Endothelial cell of umbilical vein (primary cell): ENCODE measurements at regions not wholly inside any gene's neighbourhood (a gene's known extent, or its start where the extent isn't known, plus 50 kb on each side); places are given as distances from the start of the nearest gene placed in this dataset.
"Not testable (repeated sequence)": the region's sequence is repeated elsewhere in the genome, so short reads cannot be mapped to it uniquely, and the experiment has no call there.

Experiments
- BruUV-seq: library from RNA; stranded (reverse); fragments of 400-500 nt; replicated peaks from 2 replicates; lab custom pipeline; 2021; lab: Mats Ljungman, UMichigan
- CTCF ChIA-PET: fragments of 300-600, 350-600 bp; sonication (Branson Sonifier 250); formaldehyde crosslinking; loops from one replicate; lab custom pipeline; 2021; ENCODE audit warnings: antibody characterized with exemption, inconsistent platforms; lab: Charles Lee
- POLR2A ChIA-PET: fragments of 300-600, 350-600 bp; sonication (Branson Sonifier 250); formaldehyde crosslinking; loops from one replicate; lab custom pipeline; 2021; ENCODE audit warnings: antibody characterized with exemption, inconsistent platforms; lab: Charles Lee
- DNase-seq: peaks from one replicate; pipeline ENCODE4 v3.0.0-alpha.2; 2011; ENCODE audit warnings: low read depth, low spot score
- FAIRE-seq: peaks from 2 replicates; lab custom pipeline; 2011; peaks lifted over from hg19 to GRCh38; lab: Jason Lieb, UNC
- H2AFZ ChIP-seq: 2 replicates; pipeline ENCODE4 v1.6.0; 2012; ENCODE audit warnings: low read depth, low read length, control low read depth, inconsistent platforms
- H3K27ac ChIP-seq: 2 replicates; pipeline ENCODE4 v1.5.1; 2011; ENCODE audit warnings: low read depth, mild to moderate bottlenecking, control low read depth, low read length, moderate library complexity; ENCODE audit not compliant: insufficient read depth
- H3K27me3 ChIP-seq, 2 experiments: 2 replicates each; pipeline versions ENCODE4 v1.6.0 to v1.6.1; 2011; ENCODE audit warnings: low read length in 2 of 2, mixed read lengths in 1 of 2; ENCODE audit not compliant: control insufficient read depth in 2 of 2, insufficient read depth in 2 of 2
- H3K36me3 ChIP-seq, 2 experiments: 2 replicates in 1 of 2; 3 replicates in 1 of 2; pipeline ENCODE4 v1.5.1; 2011; ENCODE audit warnings: low read length in 2 of 2, mild to moderate bottlenecking in 1 of 2, moderate library complexity in 1 of 2; ENCODE audit not compliant: control insufficient read depth in 2 of 2, insufficient read depth in 2 of 2; ENCODE audit errors: extremely low read depth in 1 of 2
- H3K4me1 ChIP-seq: 3 replicates; pipeline ENCODE4 v1.5.1; 2011; ENCODE audit warnings: mild to moderate bottlenecking, low read length; ENCODE audit not compliant: control insufficient read depth, insufficient read depth; ENCODE audit errors: extremely low read depth
- H3K4me2 ChIP-seq: 2 replicates; pipeline ENCODE4 v1.6.1; 2011; ENCODE audit warnings: low read length, control low read depth, mixed read lengths; ENCODE audit not compliant: insufficient read depth
- H3K4me3 ChIP-seq, 3 experiments: fragments of 200-600 bp in 1 of 3; sonication (generic), shearing (Covaris generic) in 1 of 3; replicated peaks in 1 of 3; 2 replicates each; pipeline ENCODE4 v1.5.1; 2011 to 2016; ENCODE audit warnings: control low read depth in 3 of 3, low read length in 3 of 3, mild to moderate bottlenecking in 2 of 3, inconsistent platforms in 1 of 3, low read depth in 1 of 3, moderate library complexity in 1 of 3; ENCODE audit not compliant: insufficient read depth in 1 of 3
- H3K79me2 ChIP-seq: 2 replicates; pipeline ENCODE4 v1.6.0; 2012; ENCODE audit warnings: low read length, inconsistent platforms; ENCODE audit not compliant: control insufficient read depth, insufficient read depth
- H3K9ac ChIP-seq: replicated peaks from 2 replicates; pipeline ENCODE3; 2011; ENCODE audit warnings: low read length, control low read depth; ENCODE audit not compliant: insufficient read depth; ENCODE audit errors: extremely low read depth
- H3K9me1 ChIP-seq: replicated peaks from 3 replicates; pipeline ENCODE4 v1.6.0; 2011; ENCODE audit warnings: mild to moderate bottlenecking, low read length; ENCODE audit not compliant: control insufficient read depth, insufficient read depth; ENCODE audit errors: extremely low read depth
- H3K9me3 ChIP-seq: replicated peaks from 2 replicates; pipeline ENCODE4 v1.5.1; 2012; ENCODE audit warnings: low read length, inconsistent platforms; ENCODE audit not compliant: control insufficient read depth, insufficient read depth
- H4K20me1 ChIP-seq: replicated peaks from 2 replicates; pipeline ENCODE3; 2011; ENCODE audit warnings: mild to moderate bottlenecking, low read length; ENCODE audit not compliant: control insufficient read depth, insufficient read depth; ENCODE audit errors: extremely low read depth
- CTCF ChIP-seq, 2 donors: IDR thresholded peaks; 1 replicate in 1 of 2; 2 replicates in 1 of 2; pipeline ENCODE4 v1.5.1; 2011; ENCODE audit warnings: low read length in 2 of 2, mild to moderate bottlenecking in 2 of 2, moderate library complexity in 2 of 2, control low read depth in 1 of 2, inconsistent platforms in 1 of 2, low read depth in 1 of 2; ENCODE audit not compliant: insufficient read depth in 1 of 2; ENCODE audit errors: extremely low read depth in 1 of 2
- EZH2 ChIP-seq: IDR thresholded peaks from 2 replicates; pipeline ENCODE4 v1.6.1; 2012; ENCODE audit warnings: borderline replicate concordance, low read depth, mild to moderate bottlenecking, moderate library complexity, low read length, inconsistent platforms; ENCODE audit not compliant: severe bottlenecking
- FOS ChIP-seq: IDR thresholded peaks from 2 replicates; pipeline ENCODE4 v1.6.1; 2011; ENCODE audit warnings: mild to moderate bottlenecking, low read length, moderate library complexity, borderline replicate concordance; ENCODE audit not compliant: insufficient read depth
- GATA2 ChIP-seq: IDR thresholded peaks from 2 replicates; pipeline ENCODE4 v1.7.0; 2011; ENCODE audit warnings: low read depth, mild to moderate bottlenecking, moderate library complexity, mixed read lengths, low read length; ENCODE audit not compliant: insufficient read length, insufficient read depth
- JUN ChIP-seq: IDR thresholded peaks from 2 replicates; pipeline ENCODE4 v1.6.1; 2011; ENCODE audit warnings: borderline replicate concordance, low read depth; ENCODE audit not compliant: insufficient read length, insufficient read depth
- MAX ChIP-seq: IDR thresholded peaks from 2 replicates; pipeline ENCODE4 v1.6.1; 2011; ENCODE audit not compliant: insufficient read depth, insufficient read length
- MYC ChIP-seq: IDR thresholded peaks from one replicate; pipeline ENCODE4 v1.6.1; 2011; ENCODE audit warnings: mild to moderate bottlenecking, low read depth, low read length
- POLR2A ChIP-seq: IDR thresholded peaks from 2 replicates; pipeline ENCODE4 v1.6.1; 2012; ENCODE audit warnings: low read depth, mild to moderate bottlenecking, control low read depth, low read length
- POLR2AphosphoS5 ChIP-seq: IDR thresholded peaks from 2 replicates; pipeline ENCODE4 v1.6.1; 2012; ENCODE audit warnings: low read depth, mild to moderate bottlenecking, control low read depth, low read length, moderate library complexity; ENCODE audit not compliant: insufficient read depth
- dilution Hi-C: fragments of 300-500 bp; cut with MboI; formaldehyde crosslinking; loops from one replicate; pipeline ENCODE4 v1.15.0; 2019; ENCODE audit warnings: low sequenced_read_pairs; ENCODE audit not compliant: extremely low pct_ligation_motif_present
- intact Hi-C: fragments of 100-400 bp; cut with micrococcal nuclease; formaldehyde crosslinking; loops from one replicate; pipeline ENCODE4 v1.10.0; 2022

- Histone ChIP-seq H3K27me3 (no peaks in the 10 kb centered on the region), H3K36me3 (no peaks in the 10 kb centered on the region), H3K4me3 (no peak overlapping the region), H3K9me1 (no peaks in the 10 kb centered on the region), H3K4me2 (no peak overlapping the region), H2AFZ (no peak overlapping the region), H3K9me3 (no peaks in the 10 kb centered on the region), H3K79me2 (no peaks in the 10 kb centered on the region), H3K4me1 (no peaks in the 10 kb centered on the region), H3K9ac (no peak overlapping the region), H3K27ac (no peak overlapping the region), H4K20me1 (no peaks in the 10 kb centered on the region)
- ChIA-PET CTCF (no interaction called here), POLR2A (no interaction called here)
- intact Hi-C loops (no loop called here), dilution Hi-C loops (no loop called here)
- no peak for DNase-seq
- BruUV-seq = no TSS peak
- no peak for FAIRE-seq
- TF ChIP-seq EZH2 = no peak
- TF ChIP-seq CTCF (IDR thresholded peaks at IDR 0.05; ENCODE audit: extremely low read depth in 1 of 2, insufficient read depth in 1 of 2, low read depth in 1 of 2, low read length in 2 of 2) = no peak
- no peak for TF ChIP-seq JUN
- TF ChIP-seq MAX = no peak
- no peak for TF ChIP-seq POLR2A
- TF ChIP-seq GATA2 = no peak
- no peak for TF ChIP-seq MYC
- no peak for TF ChIP-seq FOS
- TF ChIP-seq POLR2AphosphoS5 = no peak
Observed at GRCh38 chr2:78162202-78162601, 640.0 kb upstream of the LRRTM4 start.

GRCh38 chr2:78172157-78172556 is 650.0 kb upstream of the LRRTM4 start:
- dilution Hi-C loops, H3K4me1 ChIP-seq, intact Hi-C loops, POLR2A ChIA-PET, H3K79me2 ChIP-seq, H2AFZ ChIP-seq, FAIRE-seq, H3K27ac ChIP-seq, H3K27me3 ChIP-seq, CTCF ChIA-PET, H3K36me3 ChIP-seq, H3K9me1 ChIP-seq, H3K9me3 ChIP-seq, H3K4me2 ChIP-seq, BruUV-seq, H4K20me1 ChIP-seq, H3K9ac ChIP-seq, DNase-seq, H3K4me3 ChIP-seq: not testable (repeated sequence)
